ENCODE measurements at regions not wholly inside any gene's neighbourhood (a gene's known extent, or its start where the extent isn't known, plus 50 kb on each side); places are given as distances from the start of the nearest gene placed in this dataset.
A peak's percentile ranks its signal among the peaks of the same experiment; 100 is the strongest.
"Not testable (repeated sequence)": the region's sequence is repeated elsewhere in the genome, so short reads cannot be mapped to it uniquely, and the experiment has no call there.

DNA sequence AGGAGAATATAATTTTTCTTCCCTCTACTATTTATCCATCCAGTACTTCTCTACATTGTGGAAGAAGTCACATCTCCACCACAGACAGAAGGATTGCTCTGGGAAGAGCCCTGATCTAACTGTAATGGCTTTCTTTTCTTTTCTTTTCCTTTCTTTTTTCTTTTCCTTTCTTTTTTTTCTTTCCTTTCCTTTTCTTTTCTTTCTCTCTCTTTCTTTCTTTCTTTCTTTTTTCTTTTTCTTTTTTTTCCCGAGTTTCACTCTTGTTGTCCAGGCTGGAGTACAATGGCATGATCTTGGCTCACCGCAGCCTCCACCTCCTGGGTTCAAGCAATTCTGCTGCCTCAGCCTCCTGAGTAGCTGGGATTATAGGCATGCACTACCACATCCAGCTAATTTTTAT lies 131.7 kb downstream of the KLF6 start:
- not testable (repeated sequence) for H3K36me3 Mint-ChIP-seq; H3K27ac Mint-ChIP-seq; DNase-seq (ENCODE audit: low spot score in 2 of 2); ATAC-seq; H3K9me3 Mint-ChIP-seq

DNA sequence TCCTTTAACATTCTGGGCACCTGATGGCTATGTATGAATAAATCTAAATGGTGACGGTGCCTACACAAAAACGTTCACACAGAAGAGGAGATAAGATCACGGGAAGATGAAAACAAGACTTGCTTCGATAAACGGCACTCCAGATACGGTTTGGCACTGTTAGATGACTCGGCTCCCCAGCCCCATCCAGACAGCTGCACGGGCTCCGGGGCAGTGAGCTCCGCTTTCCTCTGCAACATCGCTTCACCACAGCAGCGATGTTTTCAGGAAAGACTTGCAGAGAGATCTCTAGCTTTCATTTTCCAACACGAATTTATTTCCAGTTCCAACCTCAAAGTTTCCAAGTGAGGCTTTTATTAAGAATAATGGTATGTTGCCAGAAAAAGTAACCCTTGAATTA lies 132.1 kb downstream of the KLF6 start:
- H3K36me3 Mint-ChIP-seq = peaks cover 0 to 9% of the 10 kb centered on the region in 2 donors
- peak; percentile 56 to 69 for ATAC-seq
- peaks cover 0 to 8% of the 10 kb centered on the region in 2 donors for H3K9me3 Mint-ChIP-seq
- DNase-seq (ENCODE audit: low spot score in 2 of 2) = no peak
- no peak overlapping the region for H3K27ac Mint-ChIP-seq

- Mint-ChIP-seq H3K9me3 (peaks cover 0 to 8% of the 10 kb centered on the region in 2 donors), H3K27ac (no peak overlapping the region), H3K36me3 (peaks cover 0 to 9% of the 10 kb centered on the region in 2 donors)
- ATAC-seq = no peak
- DNase-seq (ENCODE audit: low spot score in 2 of 2) = no peak
Observed at GRCh38 chr10:3651969-3652653, 132.9 kb downstream of the KLF6 start.

- Mint-ChIP-seq H3K36me3 (no peaks in the 10 kb centered on the region), H3K9me3 (no peaks in the 10 kb centered on the region), H3K27ac (no peak overlapping the region)
- DNase-seq (ENCODE audit: low spot score in 2 of 2) (no peak), ATAC-seq (no peak)
Observed at GRCh38 chr10:3648576-3648975, 136.4 kb downstream of the KLF6 start.

DNA sequence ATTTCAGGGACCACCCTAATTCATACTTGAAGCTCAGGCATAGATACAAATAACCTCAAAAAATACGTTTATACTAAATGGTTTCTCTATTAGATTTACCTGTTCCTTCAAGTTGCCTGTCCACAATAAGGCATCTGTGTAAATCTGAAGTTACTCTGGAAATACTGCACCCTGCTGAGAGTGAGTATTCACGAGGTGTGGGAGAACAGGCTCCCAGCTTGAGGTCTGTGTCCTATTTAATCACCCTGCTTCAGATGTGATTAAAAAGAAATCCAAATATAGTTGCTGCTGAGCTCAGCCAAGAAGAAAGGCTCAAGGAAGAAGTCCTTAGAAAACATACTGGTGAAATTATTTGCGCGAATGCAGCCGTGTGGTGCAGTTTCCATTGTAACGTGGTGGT lies 136.8 kb downstream of the KLF6 start:
- Mint-ChIP-seq H3K36me3 (no peaks in the 10 kb centered on the region), H3K27ac (no peak overlapping the region), H3K9me3 (no peaks in the 10 kb centered on the region)
- no peak for DNase-seq (ENCODE audit: low spot score in 2 of 2)
- ATAC-seq = no peak

DNA sequence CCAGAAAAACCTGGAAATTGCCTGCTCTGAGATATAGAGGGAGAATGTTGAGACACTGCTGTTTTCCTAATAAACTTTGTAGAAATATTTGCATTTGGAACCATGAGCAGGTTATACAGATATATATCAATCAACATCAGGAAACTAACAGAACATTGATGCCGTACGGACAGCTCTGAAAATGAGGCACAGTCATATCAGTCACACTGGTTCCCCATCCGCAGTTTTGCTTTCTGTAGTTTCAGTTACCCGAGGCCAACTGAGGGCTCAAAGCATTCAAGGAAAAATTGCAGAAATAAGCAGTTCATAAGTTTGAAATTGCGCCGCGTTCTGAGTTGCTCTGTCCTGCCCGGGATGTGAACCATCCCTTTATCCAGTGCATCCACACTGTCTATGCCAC lies 137.9 kb downstream of the KLF6 start:
- ATAC-seq (no peak), DNase-seq (ENCODE audit: low spot score in 2 of 2) (no peak)
- H3K27ac Mint-ChIP-seq = no peak overlapping the region
- peaks cover 0 to 3% of the 10 kb centered on the region in 2 donors for H3K9me3 Mint-ChIP-seq
- peaks cover 5% of the 10 kb centered on the region in 2 donors for H3K36me3 Mint-ChIP-seq

GRCh38 chr10:3645406-3645805 lies 139.6 kb downstream of the KLF6 start:
- DNase-seq (ENCODE audit: low spot score in 2 of 2) (no peak), ATAC-seq (no peak)
- Mint-ChIP-seq H3K36me3 (peaks cover 8% of the 10 kb centered on the region in 2 donors), H3K9me3 (peaks cover 0 to 6% of the 10 kb centered on the region in 2 donors), H3K27ac (no peak overlapping the region)

- Mint-ChIP-seq H3K27ac (no peak overlapping the region), H3K36me3 (peaks cover 8% of the 10 kb centered on the region in 2 donors)
Observed at GRCh38 chr10:3640816-3641215, 144.2 kb downstream of the KLF6 start.

GRCh38 chr10:3639546-3639945 lies 145.5 kb downstream of the KLF6 start:
- Mint-ChIP-seq H3K27ac (no peak overlapping the region), H3K9me3 (peaks cover 0 to 6% of the 10 kb centered on the region in 2 donors), H3K36me3 (peaks cover 8% of the 10 kb centered on the region in 2 donors)
- ATAC-seq (no peak), DNase-seq (ENCODE audit: low spot score in 2 of 2) (no peak)

More at GRCh38 chr10:3640816-3641215, 144.2 kb downstream of the KLF6 start:
- ATAC-seq (no peak), DNase-seq (ENCODE audit: low spot score in 2 of 2) (no peak)
- peaks cover 0 to 6% of the 10 kb centered on the region in 2 donors for H3K9me3 Mint-ChIP-seq

- no peak overlapping the region for H3K27ac Mint-ChIP-seq
- no peaks in the 10 kb centered on the region for H3K9me3 Mint-ChIP-seq
- no peak for ATAC-seq
- no peak for DNase-seq (ENCODE audit: low spot score in 2 of 2)
- no peaks in the 10 kb centered on the region for H3K36me3 Mint-ChIP-seq
Observed at GRCh38 chr10:3636356-3637181, 148.4 kb downstream of the KLF6 start.

- no peak for DNase-seq (ENCODE audit: low spot score in 2 of 2)
- no peak overlapping the region for H3K27ac Mint-ChIP-seq
- peaks cover 0 to 5% of the 10 kb centered on the region in 2 donors for H3K9me3 Mint-ChIP-seq
- H3K36me3 Mint-ChIP-seq = no peaks in the 10 kb centered on the region
- no peak for ATAC-seq
Observed at GRCh38 chr10:3635697-3636096, 149.3 kb downstream of the KLF6 start.

GRCh38 chr10:3635211-3635671 lies 149.8 kb downstream of the KLF6 start:
- Mint-ChIP-seq H3K36me3 (no peaks in the 10 kb centered on the region), H3K27ac (no peak overlapping the region), H3K9me3 (peaks cover 0 to 7% of the 10 kb centered on the region in 2 donors)
- ATAC-seq = no peak
- no peak for DNase-seq (ENCODE audit: low spot score in 2 of 2)

DNA sequence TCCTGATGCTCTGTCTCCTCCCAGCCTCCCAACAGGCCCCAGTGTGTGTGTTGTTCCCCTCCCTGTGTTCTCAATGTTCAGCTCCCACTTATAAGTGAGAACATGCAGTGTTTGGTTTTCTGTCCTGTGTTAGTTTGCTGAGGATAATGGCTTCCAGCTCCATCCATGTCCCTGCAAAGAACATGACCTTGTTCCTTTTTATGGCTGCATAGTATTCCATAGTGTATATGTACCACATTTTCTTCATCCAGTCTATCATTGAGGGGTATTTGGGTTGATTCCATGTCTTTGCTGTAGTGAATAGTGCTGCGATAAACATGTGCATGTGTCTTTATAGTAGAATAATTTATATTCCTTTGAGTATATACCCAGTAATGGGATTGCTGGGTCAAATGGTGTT lies 150.4 kb downstream of the KLF6 start:
- H3K9me3 Mint-ChIP-seq; H3K27ac Mint-ChIP-seq; DNase-seq (ENCODE audit: low spot score in 2 of 2); H3K36me3 Mint-ChIP-seq; ATAC-seq: not testable (repeated sequence)

DNA sequence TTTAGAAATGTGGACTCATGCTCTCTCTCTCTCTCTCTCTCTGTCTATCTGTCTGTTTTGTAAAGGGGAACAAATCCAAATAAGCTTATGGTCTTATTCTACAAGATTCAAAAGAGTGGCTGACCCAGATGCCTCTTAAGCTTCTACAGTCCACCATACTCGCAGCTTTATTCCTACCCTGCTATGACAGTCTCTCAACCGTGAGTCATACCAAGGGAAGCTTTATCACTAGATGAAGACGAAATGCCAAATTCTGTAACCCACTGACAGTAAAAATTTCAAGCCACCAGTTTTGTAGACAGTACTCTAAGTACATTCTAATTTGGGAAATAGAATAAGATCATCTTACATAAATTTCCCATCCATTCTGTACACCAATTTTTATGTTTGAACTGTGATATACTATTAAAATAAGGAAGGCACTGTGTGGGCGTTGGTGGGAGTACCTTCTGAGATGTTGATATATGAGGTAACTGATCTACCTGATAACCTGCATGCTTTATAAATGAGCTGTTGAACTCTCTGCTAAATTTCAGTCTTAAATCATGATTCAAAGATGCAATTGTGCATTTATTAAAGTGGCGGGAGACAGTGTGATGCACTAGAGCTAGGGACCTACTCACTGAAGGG lies 153.2 kb downstream of the KLF6 start:
- DNase-seq (ENCODE audit: low spot score in 2 of 2) (no peak), ATAC-seq (no peak)
- Mint-ChIP-seq H3K36me3 (peaks cover 4 to 5% of the 10 kb centered on the region in 2 donors), H3K9me3 (peaks cover 3 to 7% of the 10 kb centered on the region in 2 donors), H3K27ac (no peak overlapping the region)

DNA sequence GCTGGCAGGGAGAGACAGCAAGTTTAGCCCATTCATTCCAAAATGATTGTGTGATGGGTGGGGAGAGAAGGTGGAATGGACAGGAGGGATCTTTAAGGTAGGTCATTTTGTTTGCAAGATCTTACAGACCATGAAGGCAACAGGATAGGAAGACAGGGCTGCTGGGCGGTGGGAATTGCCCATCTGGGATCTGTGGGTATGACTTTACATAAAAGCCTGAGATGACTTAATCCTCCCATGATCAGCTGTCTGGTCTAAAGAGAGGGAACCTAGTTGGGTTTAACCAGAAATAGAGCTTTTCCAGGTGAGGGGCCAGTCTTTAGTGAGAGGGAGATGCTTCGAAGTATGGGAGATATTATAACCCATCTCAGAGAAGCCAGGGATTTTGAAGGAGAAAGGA lies 153.7 kb downstream of the KLF6 start:
- peaks cover 3 to 7% of the 10 kb centered on the region in 2 donors for H3K9me3 Mint-ChIP-seq
- ATAC-seq (no peak), DNase-seq (ENCODE audit: low spot score in 2 of 2) (no peak)
- H3K36me3 Mint-ChIP-seq = peaks cover 4 to 5% of the 10 kb centered on the region in 2 donors
- no peak overlapping the region for H3K27ac Mint-ChIP-seq

- Mint-ChIP-seq H3K36me3 (peaks cover 4 to 5% of the 10 kb centered on the region in 2 donors), H3K27ac (no peak overlapping the region), H3K9me3 (peaks cover 3 to 11% of the 10 kb centered on the region in 2 donors)
- DNase-seq (ENCODE audit: low spot score in 2 of 2) (no peak), ATAC-seq (no peak)
Observed at GRCh38 chr10:3625959-3626751, 158.9 kb downstream of the KLF6 start.
